SU-DHL-6 (cell line): ENCODE measurements at regions not wholly inside any gene's neighbourhood (a gene's known extent, or its start where the extent isn't known, plus 50 kb on each side); places are given as distances from the start of the nearest gene placed in this dataset.

ENCODE experiments used
- H2AFZ ChIP-seq: fragments of 200-600 bp; sonication (generic); 2 replicates; pipeline ENCODE4 v1.6.1; 2014; ENCODE audit warnings: low read depth, mild to moderate bottlenecking, moderate library complexity, mixed read lengths, antibody characterized with exemption, low read length; ENCODE audit not compliant: severe bottlenecking
- H3F3A ChIP-seq: fragments of 200-600 bp; shearing (Covaris generic); 2 replicates; pipeline ENCODE4 v1.6.0; 2016; ENCODE audit warnings: antibody characterized with exemption, mild to moderate bottlenecking; ENCODE audit not compliant: insufficient read depth
- H3K27ac ChIP-seq: fragments of 200-600 bp; sonication (generic); 2 replicates; pipeline ENCODE4 v1.5.1; 2016; ENCODE audit warnings: low read depth, mild to moderate bottlenecking, low read length, moderate library complexity, mixed read lengths
- H3K27me3 ChIP-seq: fragments of 200-600 bp; sonication (generic), shearing (Covaris generic); 2 replicates; pipeline ENCODE4 v1.6.0; 2014; ENCODE audit warnings: mild to moderate bottlenecking, low read length
- H3K36me3 ChIP-seq: fragments of 200-600 bp; sonication (generic); 2 replicates; pipeline ENCODE4 v1.6.1; 2014; ENCODE audit warnings: mild to moderate bottlenecking, low read length, mixed read lengths
- H3K4me2 ChIP-seq: fragments of 300-600, 200-600 bp; shearing (Covaris generic), sonication (generic); 2 replicates; pipeline ENCODE4 v1.6.0; 2014; ENCODE audit warnings: low read length, low read depth, mild to moderate bottlenecking; ENCODE audit not compliant: poor library complexity, severe bottlenecking
- H3K4me3 ChIP-seq: fragments of 200-600 bp; sonication (generic); 2 replicates; pipeline ENCODE4 v1.5.1; 2014; ENCODE audit warnings: antibody characterized with exemption, low read length, mild to moderate bottlenecking, mixed read lengths; ENCODE audit not compliant: insufficient read depth, poor library complexity, severe bottlenecking
- H3K79me2 ChIP-seq: fragments of 200-600 bp; sonication (generic); 2 replicates; pipeline ENCODE4 v1.6.1; 2014; ENCODE audit warnings: mild to moderate bottlenecking, low read length, moderate library complexity; ENCODE audit not compliant: insufficient read depth
- H3K9ac ChIP-seq: fragments of 200-600 bp; sonication (generic); 2 replicates; pipeline ENCODE4 v1.7.0; 2014; ENCODE audit warnings: mild to moderate bottlenecking, low read length
- H3K9me2 ChIP-seq: fragments of 200-600 bp; sonication (generic); replicated peaks from 2 replicates; pipeline ENCODE4 v1.6.1; 2014; ENCODE audit warnings: low read length; ENCODE audit not compliant: insufficient read depth
- H3K9me3 ChIP-seq: fragments of 200-600 bp; sonication (generic); 2 replicates; pipeline ENCODE4 v1.6.1; 2014; ENCODE audit warnings: low read length, mixed read lengths; ENCODE audit not compliant: insufficient read depth
- H4K20me1 ChIP-seq: fragments of 200-600 bp; sonication (generic); 2 replicates; pipeline ENCODE4 v1.6.1; 2014; ENCODE audit warnings: low read depth, mild to moderate bottlenecking, antibody characterized with exemption, low read length, moderate library complexity, mixed read lengths
- EZH2phosphoT487 ChIP-seq: fragments of 200-600 bp; sonication (generic), shearing (Covaris generic); conservative IDR thresholded peaks from 2 replicates; pipeline ENCODE4 v1.6.1; 2018; ENCODE audit warnings: mild to moderate bottlenecking, antibody characterized with exemption, low read length, moderate library complexity, mixed read lengths
- TF ChIP-seq, protein P1 (sequence below): fragments of 200-600 bp; sonication (generic); IDR thresholded peaks from one replicate; pipeline ENCODE4 v1.5.1; 2017; ENCODE audit warnings: antibody characterized with exemption, mild to moderate bottlenecking, low read length, moderate library complexity; ENCODE audit not compliant: insufficient read depth, poor library complexity, severe bottlenecking

DNA sequence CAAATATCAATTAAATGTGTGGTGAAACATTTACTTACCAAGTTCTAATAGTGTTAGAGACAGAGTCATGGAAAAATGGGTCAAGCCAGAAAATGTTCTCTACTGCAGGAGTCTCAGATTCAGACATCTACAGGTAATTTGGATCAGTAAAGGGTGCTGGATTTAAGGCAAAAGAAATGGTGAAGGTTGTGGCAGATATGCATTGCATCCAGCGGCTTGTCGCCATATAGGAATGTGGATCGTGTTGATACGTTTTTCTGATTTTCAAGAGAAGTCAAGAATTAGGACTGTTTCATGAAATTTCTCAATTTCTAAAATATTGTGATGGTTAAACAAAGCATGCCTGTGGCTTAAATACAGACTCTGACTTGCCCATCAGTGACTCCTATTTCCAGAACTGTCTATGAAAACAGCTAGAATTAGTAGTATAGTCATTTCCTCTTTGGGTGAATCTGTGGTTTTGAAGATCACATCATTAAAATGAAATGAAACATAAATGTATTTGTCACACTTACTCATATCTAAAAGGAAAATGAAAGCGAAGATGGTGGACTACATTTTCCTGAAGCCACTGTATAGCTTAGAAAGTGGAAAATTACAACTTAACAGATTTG lies 110.1 kb upstream of the VEGFC start:
- Histone ChIP-seq H2AFZ (no peak overlapping the region), H3K27me3 (no peaks in the 10 kb centered on the region), H3K4me3 (no peak overlapping the region), H3K9me3 (no peaks in the 10 kb centered on the region), H3K9ac (no peak overlapping the region), H3K9me2 (no peaks in the 10 kb centered on the region), H3K79me2 (no peaks in the 10 kb centered on the region), H3K27ac (no peak overlapping the region), H3K36me3 (no peaks in the 10 kb centered on the region), H4K20me1 (no peaks in the 10 kb centered on the region), H3K4me2 (no peak overlapping the region), H3F3A (no peaks in the 10 kb centered on the region)
- TF ChIP-seq, protein P1, sequence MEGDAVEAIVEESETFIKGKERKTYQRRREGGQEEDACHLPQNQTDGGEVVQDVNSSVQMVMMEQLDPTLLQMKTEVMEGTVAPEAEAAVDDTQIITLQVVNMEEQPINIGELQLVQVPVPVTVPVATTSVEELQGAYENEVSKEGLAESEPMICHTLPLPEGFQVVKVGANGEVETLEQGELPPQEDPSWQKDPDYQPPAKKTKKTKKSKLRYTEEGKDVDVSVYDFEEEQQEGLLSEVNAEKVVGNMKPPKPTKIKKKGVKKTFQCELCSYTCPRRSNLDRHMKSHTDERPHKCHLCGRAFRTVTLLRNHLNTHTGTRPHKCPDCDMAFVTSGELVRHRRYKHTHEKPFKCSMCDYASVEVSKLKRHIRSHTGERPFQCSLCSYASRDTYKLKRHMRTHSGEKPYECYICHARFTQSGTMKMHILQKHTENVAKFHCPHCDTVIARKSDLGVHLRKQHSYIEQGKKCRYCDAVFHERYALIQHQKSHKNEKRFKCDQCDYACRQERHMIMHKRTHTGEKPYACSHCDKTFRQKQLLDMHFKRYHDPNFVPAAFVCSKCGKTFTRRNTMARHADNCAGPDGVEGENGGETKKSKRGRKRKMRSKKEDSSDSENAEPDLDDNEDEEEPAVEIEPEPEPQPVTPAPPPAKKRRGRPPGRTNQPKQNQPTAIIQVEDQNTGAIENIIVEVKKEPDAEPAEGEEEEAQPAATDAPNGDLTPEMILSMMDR = no peak
- no peak for TF ChIP-seq EZH2phosphoT487

DNA sequence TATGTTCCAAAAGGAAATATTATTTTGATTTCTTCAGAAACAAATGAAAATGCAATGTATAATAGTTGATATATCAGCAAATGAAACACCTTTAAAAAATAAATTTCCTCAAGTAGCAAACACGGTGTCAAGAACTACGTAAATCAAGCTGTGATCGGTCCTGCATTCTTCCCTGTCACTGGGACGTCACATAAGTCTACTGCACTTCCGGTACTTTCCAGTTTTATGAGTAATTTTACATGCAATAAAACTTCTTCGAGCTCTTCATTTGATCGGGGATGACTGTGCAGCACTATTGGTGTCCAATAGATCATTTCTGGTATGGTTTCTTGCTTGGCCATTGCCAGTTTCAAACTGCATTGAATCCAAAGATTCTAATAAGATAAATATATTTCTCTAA lies 114.0 kb upstream of the VEGFC start:
- no peak for TF ChIP-seq EZH2phosphoT487
- TF ChIP-seq, protein P1 = no peak
- H2AFZ ChIP-seq = no peak overlapping the region
- no peak overlapping the region for H3K4me2 ChIP-seq
- no peaks in the 10 kb centered on the region for H3K9me3 ChIP-seq
- H3K9me2 ChIP-seq = no peaks in the 10 kb centered on the region
- no peaks in the 10 kb centered on the region for H3K36me3 ChIP-seq
- H3K79me2 ChIP-seq = no peaks in the 10 kb centered on the region
- no peaks in the 10 kb centered on the region for H4K20me1 ChIP-seq
- no peaks in the 10 kb centered on the region for H3K27me3 ChIP-seq
- H3K27ac ChIP-seq = no peak overlapping the region
- no peak overlapping the region for H3K9ac ChIP-seq
- H3F3A ChIP-seq = no peaks in the 10 kb centered on the region
- H3K4me3 ChIP-seq = no peak overlapping the region

DNA sequence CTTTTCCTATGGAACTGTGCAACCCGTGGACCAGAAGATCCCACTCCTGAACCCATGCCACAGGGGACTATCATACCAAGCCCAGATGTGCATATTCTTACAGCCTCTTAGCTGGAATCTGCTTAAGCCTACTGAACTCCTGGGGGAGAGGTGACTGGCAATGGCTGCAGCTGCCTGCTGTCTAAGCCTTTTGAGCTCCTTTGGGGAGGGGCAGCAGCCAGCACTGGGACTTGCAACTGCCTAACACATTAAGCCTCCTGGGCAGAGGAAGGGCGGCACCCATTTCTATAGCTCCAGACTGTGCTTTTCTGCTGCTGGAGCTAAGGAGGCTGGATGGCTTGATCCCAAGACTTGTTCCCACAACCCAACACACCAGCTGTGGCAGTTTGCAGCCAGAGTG lies 117.9 kb upstream of the VEGFC start:
- H3K36me3 ChIP-seq = no peaks in the 10 kb centered on the region
- H2AFZ ChIP-seq = no peak overlapping the region
- no peak overlapping the region for H3K4me3 ChIP-seq

More for the DNA sequence above, 117.9 kb upstream of the VEGFC start:
- Histone ChIP-seq H3K27me3 (no peaks in the 10 kb centered on the region), H4K20me1 (no peaks in the 10 kb centered on the region), H3F3A (no peaks in the 10 kb centered on the region), H3K4me2 (no peak overlapping the region), H3K9me3 (no peaks in the 10 kb centered on the region), H3K27ac (no peak overlapping the region), H3K79me2 (no peaks in the 10 kb centered on the region), H3K9ac (no peak overlapping the region), H3K9me2 (no peaks in the 10 kb centered on the region)
- TF ChIP-seq, protein P1 = no peak
- no peak for TF ChIP-seq EZH2phosphoT487
